A549 (cell line): ENCODE measurements at regions not wholly inside any gene's neighbourhood (a gene's known extent, or its start where the extent isn't known, plus 50 kb on each side); places are given as distances from the start of the nearest gene placed in this dataset.

ENCODE experiments used
- CEBPB ChIP-seq, 2 experiments: fragments of >200 bp in 1 of 2; sonication (Bioruptor Twin) in 1 of 2; formaldehyde crosslinking in 1 of 2; IDR thresholded peaks; 2 replicates each; pipeline ENCODE4 v1.6.1; 2012 to 2016
- CHD4 ChIP-seq: fragments of 200-600 bp; sonication (generic); IDR thresholded peaks from 2 replicates; pipeline ENCODE4 v1.6.1; 2016; ENCODE audit warnings: antibody characterized with exemption, mild to moderate bottlenecking, borderline replicate concordance
- KDM1A ChIP-seq: fragments of 200-600 bp; sonication (generic); IDR thresholded peaks from 2 replicates; pipeline ENCODE4 v1.6.1; 2016; ENCODE audit warnings: low read depth, mild to moderate bottlenecking
- POLR2A ChIP-seq: IDR thresholded peaks from 2 replicates; pipeline ENCODE4 v1.6.1; 2012; ENCODE audit warnings: mild to moderate bottlenecking, low read length
- RCOR1 ChIP-seq: fragments of 150-350 bp; IDR thresholded peaks from 2 replicates; pipeline ENCODE4 v1.6.1; 2014; ENCODE audit warnings: antibody characterized with exemption, low read length, low read depth
- TF ChIP-seq, protein P1 (sequence below): fragments of >200 bp; sonication (Bioruptor Twin); formaldehyde crosslinking; IDR thresholded peaks from 3 replicates; pipeline ENCODE4 v1.5.1; 2016

- TF ChIP-seq, protein P1, sequence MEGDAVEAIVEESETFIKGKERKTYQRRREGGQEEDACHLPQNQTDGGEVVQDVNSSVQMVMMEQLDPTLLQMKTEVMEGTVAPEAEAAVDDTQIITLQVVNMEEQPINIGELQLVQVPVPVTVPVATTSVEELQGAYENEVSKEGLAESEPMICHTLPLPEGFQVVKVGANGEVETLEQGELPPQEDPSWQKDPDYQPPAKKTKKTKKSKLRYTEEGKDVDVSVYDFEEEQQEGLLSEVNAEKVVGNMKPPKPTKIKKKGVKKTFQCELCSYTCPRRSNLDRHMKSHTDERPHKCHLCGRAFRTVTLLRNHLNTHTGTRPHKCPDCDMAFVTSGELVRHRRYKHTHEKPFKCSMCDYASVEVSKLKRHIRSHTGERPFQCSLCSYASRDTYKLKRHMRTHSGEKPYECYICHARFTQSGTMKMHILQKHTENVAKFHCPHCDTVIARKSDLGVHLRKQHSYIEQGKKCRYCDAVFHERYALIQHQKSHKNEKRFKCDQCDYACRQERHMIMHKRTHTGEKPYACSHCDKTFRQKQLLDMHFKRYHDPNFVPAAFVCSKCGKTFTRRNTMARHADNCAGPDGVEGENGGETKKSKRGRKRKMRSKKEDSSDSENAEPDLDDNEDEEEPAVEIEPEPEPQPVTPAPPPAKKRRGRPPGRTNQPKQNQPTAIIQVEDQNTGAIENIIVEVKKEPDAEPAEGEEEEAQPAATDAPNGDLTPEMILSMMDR, result no peak
- TF ChIP-seq CHD4 (no peak), KDM1A (no peak), RCOR1 (no peak), POLR2A (no peak), CEBPB (IDR thresholded peaks at IDR 0.05) (no peak)
Observed at GRCh38 chr22:22079404-22080148, 97.0 kb upstream of the TOP3B start.
